Lung (tissue), 11 donors: ENCODE measurements at regions not wholly inside any gene's neighbourhood (a gene's known extent, or its start where the extent isn't known, plus 50 kb on each side); places are given as distances from the start of the nearest gene placed in this dataset.
"Not testable (repeated sequence)": the region's sequence is repeated elsewhere in the genome, so short reads cannot be mapped to it uniquely, and the experiment has no call there.

Experiments used
- ATAC-seq: fragments of 200-7000 bp; cut with Tn5 transposase; one replicate; pipeline ENCODE4 v1.9.1; 2020; ENCODE audit warnings: moderate number of reproducible peaks; ENCODE audit not compliant: insufficient read depth, low FRiP score
- DNase-seq, 3 donors: peaks; one replicate each; pipeline ENCODE4 v3.0.0-alpha.2; 2013 to 2017
- H3K27ac ChIP-seq, 2 donors: one replicate each; pipeline ENCODE4 v1.5.1; 2013; ENCODE audit warnings: mild to moderate bottlenecking in 2 of 2, moderate library complexity in 2 of 2, control low read depth in 1 of 2, inconsistent platforms in 1 of 2, low read depth in 1 of 2, low read length in 1 of 2
- H3K27me3 ChIP-seq, 3 donors: one replicate each; pipeline ENCODE4 v1.5.1; 2013; ENCODE audit warnings: low read length in 2 of 3; ENCODE audit not compliant: control insufficient read depth in 3 of 3, insufficient read depth in 3 of 3
- H3K36me3 ChIP-seq, 4 donors: one replicate each; pipeline ENCODE4 v1.5.1; 2013; ENCODE audit warnings: low read length in 4 of 4, mild to moderate bottlenecking in 1 of 4, moderate library complexity in 1 of 4; ENCODE audit not compliant: control insufficient read depth in 4 of 4, insufficient read depth in 4 of 4
- H3K4me1 ChIP-seq, 5 donors: one replicate each; pipeline ENCODE4 v1.5.1; 2013; ENCODE audit warnings: low read length in 5 of 5, mild to moderate bottlenecking in 2 of 5, moderate library complexity in 1 of 5; ENCODE audit not compliant: control insufficient read depth in 5 of 5, insufficient read depth in 5 of 5
- H3K4me3 ChIP-seq: one replicate; pipeline ENCODE4 v1.5.1; 2013; ENCODE audit warnings: mild to moderate bottlenecking, control low read depth, moderate library complexity
- H3K9ac ChIP-seq, 2 donors: one replicate each; pipeline ENCODE4 v1.5.1; 2013; ENCODE audit warnings: low read length in 2 of 2, control low read depth in 1 of 2; ENCODE audit not compliant: insufficient read depth in 1 of 2
- H3K9me3 ChIP-seq, 4 donors: one replicate each; pipeline ENCODE4 v1.5.1; 2013; ENCODE audit warnings: low read length in 3 of 4, mild to moderate bottlenecking in 1 of 4, moderate library complexity in 1 of 4; ENCODE audit not compliant: control insufficient read depth in 4 of 4, insufficient read depth in 3 of 4
- CTCF ChIP-seq: IDR thresholded peaks from 2 replicates; pipeline ENCODE4 v1.5.1; 2012; ENCODE audit warnings: mild to moderate bottlenecking; ENCODE audit errors: control extremely low read depth, extremely low read depth
- WGBS, 2 donors: extraction: QIAGEN DNeasy Blood & Tissue Kit; methylation state at CpG; one replicate each; pipeline ENCODE4 v1.1.7; 2013; 5-methylcytosine and 5-hydroxymethylcytosine counted together
- donor health status: control.
- donor health status: control.
- donor health status: Bipolar disorder and iron deficiency.
- donor health status: healthy.
- donor health status: DM: yes; HTN: yes; CAD: no.

GRCh38 chr10:60525716-60526585 lies 136.3 kb upstream of the ANK3 start:
- Histone ChIP-seq H3K4me3 (no peak overlapping the region), H3K4me1 (peaks cover 0 to 4% (median 0%) of the 10 kb centered on the region in 5 donors), H3K27me3 (no peaks in the 10 kb centered on the region), H3K9me3 (no peaks in the 10 kb centered on the region), H3K27ac (no peak overlapping the region), H3K36me3 (no peaks in the 10 kb centered on the region), H3K9ac (no peak overlapping the region)
- 86 to 88% methylated on average over 9 of the region's 9 CpGs for WGBS, 2 donors
- TF ChIP-seq CTCF = no peak
- DNase-seq = no peak
- ATAC-seq = no peak

GRCh38 chr10:60524541-60524940 lies 134.9 kb upstream of the ANK3 start:
- no peak overlapping the region for H3K9ac ChIP-seq
- H3K4me1 ChIP-seq = no peaks in the 10 kb centered on the region
- H3K36me3 ChIP-seq = no peaks in the 10 kb centered on the region
- DNase-seq (no peak), ATAC-seq (no peak)
- H3K27ac ChIP-seq = no peak overlapping the region
- H3K4me3 ChIP-seq = no peak overlapping the region
- WGBS, 2 donors = 78 to 82% methylated on average over 4 of the region's 4 CpGs
- no peak for TF ChIP-seq CTCF
- no peaks in the 10 kb centered on the region for H3K27me3 ChIP-seq
- peaks cover 0 to 2% (median 0%) of the 10 kb centered on the region in 4 donors for H3K9me3 ChIP-seq

- not testable (repeated sequence) for H3K4me1 ChIP-seq, DNase-seq, H3K9ac ChIP-seq, H3K9me3 ChIP-seq, H3K27me3 ChIP-seq, H3K4me3 ChIP-seq, ATAC-seq, H3K27ac ChIP-seq, H3K36me3 ChIP-seq
- 96% methylated on average over 3 of the region's 4 CpGs; no CpG with 5 or more reads in 1 of the 2 donors for WGBS, 2 donors
Observed at GRCh38 chr10:60523371-60523770, 133.7 kb upstream of the ANK3 start.

- no peaks in the 10 kb centered on the region for H3K36me3 ChIP-seq
- ATAC-seq = no peak
- H3K9me3 ChIP-seq = peaks cover 0 to 2% (median 0%) of the 10 kb centered on the region in 4 donors
- 93 to 97% methylated on average over 2 of the region's 2 CpGs for WGBS, 2 donors
- H3K27ac ChIP-seq = no peak overlapping the region
- H3K4me1 ChIP-seq = no peaks in the 10 kb centered on the region
- no peak for TF ChIP-seq CTCF
- H3K9ac ChIP-seq = no peak overlapping the region
- DNase-seq = no peak
- H3K27me3 ChIP-seq = no peaks in the 10 kb centered on the region
- no peak overlapping the region for H3K4me3 ChIP-seq
Observed at GRCh38 chr10:60522617-60523016, 132.9 kb upstream of the ANK3 start.
